ENCODE measurements at regions not wholly inside any gene's neighbourhood (a gene's known extent, or its start where the extent isn't known, plus 50 kb on each side); places are given as distances from the start of the nearest gene placed in this dataset.
A peak's percentile ranks its signal among the peaks of the same experiment; 100 is the strongest.

DNA sequence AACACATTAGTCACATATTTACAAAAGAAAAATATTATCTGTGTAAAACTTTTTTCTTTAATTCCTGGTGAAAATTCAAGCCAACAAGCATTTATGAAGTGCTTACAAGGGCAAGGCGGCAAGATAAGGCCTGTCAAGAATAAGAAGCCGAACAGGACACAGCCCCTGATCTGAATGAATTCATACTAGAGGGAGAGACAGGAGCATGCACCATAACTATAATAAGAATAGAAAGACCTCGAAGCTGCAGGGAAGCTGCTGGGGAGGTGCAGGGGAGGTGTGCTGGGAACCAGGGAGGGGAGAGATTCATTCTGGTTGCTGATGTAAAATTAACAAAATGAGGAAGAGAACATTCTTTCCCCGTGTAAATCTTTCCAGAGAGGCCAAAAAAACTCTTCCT lies 60.5 kb upstream of the TARDBP start:
- no peak overlapping the region for H3K4me3 ChIP-seq (ENCODE audit: low read depth, low read length)
- TF ChIP-seq CTCF (IDR thresholded peaks at IDR 0.05; ENCODE audit: low read depth, low read length, missing control alignments): no peak
- no peak for DNase-seq (ENCODE audit: low read depth)

DNA sequence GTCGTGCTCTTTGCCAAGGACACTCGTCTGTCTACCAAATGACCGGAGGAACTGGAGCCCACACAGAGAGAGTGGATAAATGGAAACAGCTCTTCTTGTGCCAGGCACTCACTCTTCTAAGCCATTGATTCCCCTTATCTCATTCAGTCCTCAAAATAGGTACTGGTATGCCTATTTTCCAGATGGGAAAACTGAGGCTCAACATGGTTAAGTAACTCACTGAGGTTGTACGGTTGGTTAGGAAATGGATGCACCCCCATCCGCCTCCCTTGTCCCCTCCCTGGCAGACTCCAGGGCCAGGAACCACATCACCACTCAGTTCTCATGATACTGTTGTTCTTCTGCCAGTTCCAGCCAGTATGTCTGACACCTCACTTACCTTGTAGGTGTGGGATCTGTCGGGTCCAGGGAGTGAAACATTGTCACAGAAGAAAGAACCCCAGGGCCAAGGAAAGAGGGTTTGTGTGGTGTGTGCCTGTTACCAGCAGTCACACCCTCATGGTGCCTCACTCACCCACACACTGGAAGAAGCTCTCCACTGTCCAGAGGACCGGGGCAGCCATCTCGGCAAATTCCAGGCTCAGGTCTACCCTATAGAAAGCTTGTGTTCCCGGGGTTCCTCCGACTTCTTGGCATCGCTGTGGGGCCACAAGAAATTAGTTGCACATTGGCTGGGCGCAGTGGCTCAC lies 58.8 kb upstream of the TARDBP start:
- DNase-seq (ENCODE audit: low read depth): no peak
- H3K4me3 ChIP-seq (ENCODE audit: low read depth, low read length): no peak overlapping the region
- no peak for TF ChIP-seq CTCF (IDR thresholded peaks at IDR 0.05; ENCODE audit: low read depth, low read length, missing control alignments)

- TF ChIP-seq CTCF (IDR thresholded peaks at IDR 0.05; ENCODE audit: low read depth, low read length, missing control alignments): no peak
- no peak overlapping the region for H3K4me3 ChIP-seq (ENCODE audit: low read depth, low read length)
- DNase-seq (ENCODE audit: low read depth): no peak
Measured at GRCh38 chr1:10957133-10957532, 55.3 kb upstream of the TARDBP start.

GRCh38 chr1:10958614-10959013 lies 53.8 kb upstream of the TARDBP start:
- DNase-seq (ENCODE audit: low read depth): no peak
- H3K4me3 ChIP-seq (ENCODE audit: low read depth, low read length): no peak overlapping the region
- no peak for TF ChIP-seq CTCF (IDR thresholded peaks at IDR 0.05; ENCODE audit: low read depth, low read length, missing control alignments)

- TF ChIP-seq CTCF (IDR thresholded peaks at IDR 0.05; ENCODE audit: low read depth, low read length, missing control alignments): peak; percentile 98
- peak; percentile 61 for DNase-seq (ENCODE audit: low read depth)
- no peak overlapping the region for H3K4me3 ChIP-seq (ENCODE audit: low read depth, low read length)
Measured at GRCh38 chr1:10960411-10961299, 51.8 kb upstream of the TARDBP start.

DNA sequence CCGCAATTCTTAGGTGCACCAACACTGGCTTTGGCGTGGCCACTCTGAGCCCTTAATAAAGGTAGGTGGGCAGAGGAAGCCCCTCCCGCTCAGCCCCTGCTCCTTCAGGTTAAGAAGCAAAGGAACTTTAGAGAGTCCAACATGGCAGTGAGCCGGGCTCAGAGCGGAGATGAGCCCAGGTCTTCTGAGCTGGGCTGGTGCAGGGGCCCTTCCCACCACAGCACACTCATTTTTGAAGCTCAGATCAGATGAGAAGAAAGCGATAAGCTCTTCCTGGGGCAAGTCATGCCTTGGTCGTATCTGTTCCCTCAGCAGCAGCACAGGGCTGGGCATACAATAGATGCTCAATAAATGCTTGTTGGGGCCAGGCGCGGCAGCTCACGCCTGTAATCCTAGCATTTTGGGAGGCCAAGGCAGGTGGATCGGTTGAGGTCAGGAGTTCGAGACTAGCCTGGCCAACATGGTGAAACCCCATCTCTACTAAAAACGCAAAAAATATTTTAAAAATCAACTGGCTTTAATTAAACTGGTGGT lies 51.1 kb upstream of the TARDBP start:
- TF ChIP-seq CTCF (IDR thresholded peaks at IDR 0.05; ENCODE audit: low read depth, low read length, missing control alignments): no peak
- DNase-seq (ENCODE audit: low read depth): no peak
- no peak overlapping the region for H3K4me3 ChIP-seq (ENCODE audit: low read depth, low read length)
